ENCODE measurements at regions not wholly inside any gene's neighbourhood (a gene's known extent, or its start where the extent isn't known, plus 50 kb on each side); places are given as distances from the start of the nearest gene placed in this dataset.

DNA sequence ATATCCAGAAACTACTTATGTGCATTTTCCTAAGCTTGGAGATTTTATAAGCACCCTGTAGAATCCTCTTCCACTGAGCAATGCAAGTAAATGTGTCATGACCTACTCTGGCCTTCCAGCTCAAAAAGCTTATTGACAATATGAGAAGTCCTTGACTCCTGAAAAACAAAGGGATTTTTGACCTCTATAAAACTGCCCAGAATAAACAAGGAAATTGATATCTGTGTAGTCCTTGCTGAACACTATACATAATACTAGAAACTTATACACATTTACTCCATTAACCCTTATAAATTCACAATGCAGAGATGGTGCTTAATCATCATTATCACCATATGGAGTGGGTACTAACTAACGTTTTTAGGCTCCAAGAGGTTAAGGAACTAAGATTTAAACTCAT lies 197.4 kb upstream of the KRR1 start:
- DNase-seq = no peak
- 23 to 50% (median 40%) methylated on average over 1 of the region's 1 CpG for WGBS, 5 donors
- Histone ChIP-seq H3K9me3 (no peaks in the 10 kb centered on the region), H3K4me1 (peaks cover 0 to 44% (median 21%) of the 10 kb centered on the region in 6 donors), H3K27me3 (replicated peaks in 1 of 7) (no peaks in the 10 kb centered on the region), H3K36me3 (no peaks in the 10 kb centered on the region), H3K27ac (peak overlapping the region in 5 of 8 donors; percentile 22 to 59 (median 34)), H3K4me3 (no peak overlapping the region)
- TF ChIP-seq POLR2AphosphoS5 (IDR thresholded peaks at IDR 0.05) (no peak), POLR2A (IDR thresholded peaks at IDR 0.05) (no peak)
- TF ChIP-seq, protein P1, sequence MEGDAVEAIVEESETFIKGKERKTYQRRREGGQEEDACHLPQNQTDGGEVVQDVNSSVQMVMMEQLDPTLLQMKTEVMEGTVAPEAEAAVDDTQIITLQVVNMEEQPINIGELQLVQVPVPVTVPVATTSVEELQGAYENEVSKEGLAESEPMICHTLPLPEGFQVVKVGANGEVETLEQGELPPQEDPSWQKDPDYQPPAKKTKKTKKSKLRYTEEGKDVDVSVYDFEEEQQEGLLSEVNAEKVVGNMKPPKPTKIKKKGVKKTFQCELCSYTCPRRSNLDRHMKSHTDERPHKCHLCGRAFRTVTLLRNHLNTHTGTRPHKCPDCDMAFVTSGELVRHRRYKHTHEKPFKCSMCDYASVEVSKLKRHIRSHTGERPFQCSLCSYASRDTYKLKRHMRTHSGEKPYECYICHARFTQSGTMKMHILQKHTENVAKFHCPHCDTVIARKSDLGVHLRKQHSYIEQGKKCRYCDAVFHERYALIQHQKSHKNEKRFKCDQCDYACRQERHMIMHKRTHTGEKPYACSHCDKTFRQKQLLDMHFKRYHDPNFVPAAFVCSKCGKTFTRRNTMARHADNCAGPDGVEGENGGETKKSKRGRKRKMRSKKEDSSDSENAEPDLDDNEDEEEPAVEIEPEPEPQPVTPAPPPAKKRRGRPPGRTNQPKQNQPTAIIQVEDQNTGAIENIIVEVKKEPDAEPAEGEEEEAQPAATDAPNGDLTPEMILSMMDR (IDR thresholded peaks at IDR 0.05 in 8 of 11, conservative IDR thresholded peaks at IDR 0.05 in 3 of 11) = no peak
- intact Hi-C loops (cut with DNase I; ENCODE audit: low total_unique reads) = no loop called here

DNA sequence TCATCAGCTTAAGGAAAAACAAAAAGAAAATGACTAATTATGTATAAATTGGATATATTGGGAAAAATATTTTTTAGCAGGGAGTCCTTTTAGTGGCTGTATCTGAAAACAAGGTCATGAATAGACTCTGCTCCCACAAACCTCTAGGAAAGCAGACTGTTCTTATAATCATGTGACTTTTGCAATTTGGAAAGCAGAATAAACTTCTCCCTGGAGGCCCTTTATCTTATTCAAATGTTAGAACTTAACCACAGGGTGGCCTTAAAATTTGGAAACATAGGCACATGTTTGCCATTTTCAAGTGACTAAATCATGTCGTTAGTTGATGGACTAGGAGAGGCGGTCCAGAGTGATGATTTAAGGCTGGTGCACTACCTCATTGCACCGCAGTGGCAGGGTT lies 196.6 kb upstream of the KRR1 start:
- no peaks in the 10 kb centered on the region for H3K9me3 ChIP-seq
- H3K4me3 ChIP-seq = no peak overlapping the region
- no peaks in the 10 kb centered on the region for H3K36me3 ChIP-seq
- H3K27ac ChIP-seq = peak overlapping the region in 1 of 8 donors; percentile 64
- peaks cover 0 to 44% (median 21%) of the 10 kb centered on the region in 6 donors for H3K4me1 ChIP-seq
- DNase-seq = no peak
- 84 to 97% (median 95%) methylated on average over 3 of the region's 3 CpGs for WGBS, 5 donors
- no peaks in the 10 kb centered on the region for H3K27me3 ChIP-seq (replicated peaks in 1 of 7)
- TF ChIP-seq POLR2A (IDR thresholded peaks at IDR 0.05) (no peak), POLR2AphosphoS5 (IDR thresholded peaks at IDR 0.05) (no peak)
- TF ChIP-seq, protein P1 (IDR thresholded peaks at IDR 0.05 in 8 of 11, conservative IDR thresholded peaks at IDR 0.05 in 3 of 11) = no peak
- intact Hi-C loops (cut with DNase I; ENCODE audit: low total_unique reads) = no loop called here

GRCh38 chr12:75706786-75707605 lies 195.6 kb upstream of the KRR1 start:
- no peak for TF ChIP-seq POLR2AphosphoS5 (IDR thresholded peaks at IDR 0.05)
- WGBS, 5 donors = 53 to 62% (median 58%) methylated on average over 8 of the region's 8 CpGs
- Histone ChIP-seq H3K4me3 (no peak overlapping the region), H3K36me3 (no peaks in the 10 kb centered on the region), H3K27me3 (replicated peaks in 1 of 7) (no peaks in the 10 kb centered on the region), H3K27ac (peak overlapping the region in 7 of 8 donors; percentile 33 to 67 (median 51)), H3K9me3 (no peaks in the 10 kb centered on the region), H3K4me1 (peaks cover 0 to 44% (median 21%) of the 10 kb centered on the region in 6 donors)
- DNase-seq = no peak
- intact Hi-C loops (cut with DNase I; ENCODE audit: low total_unique reads) = no loop called here

- TF ChIP-seq POLR2AphosphoS5 (IDR thresholded peaks at IDR 0.05) (no peak), POLR2A (IDR thresholded peaks at IDR 0.05) (no peak)
- TF ChIP-seq, protein P1 (IDR thresholded peaks at IDR 0.05 in 8 of 11, conservative IDR thresholded peaks at IDR 0.05 in 3 of 11) = no peak
- H3K36me3 ChIP-seq = no peaks in the 10 kb centered on the region
- H3K27ac ChIP-seq = peak overlapping the region in 7 of 8 donors; percentile 33 to 67 (median 51)
- H3K9me3 ChIP-seq = no peaks in the 10 kb centered on the region
- intact Hi-C loops (cut with DNase I; ENCODE audit: low total_unique reads) = no loop called here
- peaks cover 0 to 44% (median 21%) of the 10 kb centered on the region in 6 donors for H3K4me1 ChIP-seq
- no peak overlapping the region for H3K4me3 ChIP-seq
- H3K27me3 ChIP-seq (replicated peaks in 1 of 7) = no peaks in the 10 kb centered on the region
- DNase-seq = no peak
- WGBS, 5 donors = 49 to 65% (median 58%) methylated on average over 8 of the region's 8 CpGs
Observed at GRCh38 chr12:75705749-75706711, 194.6 kb upstream of the KRR1 start.

Measured in spleen (tissue), 11 donors.